ENCODE measurements at regions not wholly inside any gene's neighbourhood (a gene's known extent, or its start where the extent isn't known, plus 50 kb on each side); places are given as distances from the start of the nearest gene placed in this dataset.

DNA sequence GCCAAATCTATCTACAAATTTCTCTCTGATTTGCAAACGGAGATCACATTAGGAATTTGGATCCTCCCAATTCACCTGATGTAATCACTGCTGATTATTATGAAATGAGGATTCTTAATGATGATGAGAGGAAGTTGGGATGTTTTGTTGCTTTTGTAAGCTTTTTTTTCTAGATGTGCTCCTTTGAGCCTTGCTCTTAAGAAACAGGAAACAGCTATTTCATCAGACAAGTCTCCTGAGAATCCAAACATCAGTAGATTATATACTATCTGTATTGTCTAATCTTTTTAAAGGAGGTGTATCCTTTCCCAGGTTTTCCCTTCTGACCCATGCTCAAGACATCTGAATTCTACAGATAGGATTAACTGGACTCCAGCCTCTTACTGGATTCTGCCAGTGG lies 73.3 kb downstream of the KIF2B start:
- no peak for TF ChIP-seq E2F5 (CRISPR knock-in tag; conservative IDR thresholded peaks at IDR 0.05)
- no peak for TF ChIP-seq NFE2 (CRISPR knock-in tag; IDR thresholded peaks at IDR 0.05)
